Tibial nerve (tissue), 4 donors: ENCODE measurements at regions not wholly inside any gene's neighbourhood (a gene's known extent, or its start where the extent isn't known, plus 50 kb on each side); places are given as distances from the start of the nearest gene placed in this dataset.

Experiments used
- DNase-seq, 2 donors: peaks; one replicate each; pipeline ENCODE4 v3.0.0-alpha.2; 2019; ENCODE audit warnings: low spot score in 2 of 2
- H3K27ac ChIP-seq, 4 donors: fragments of 200-600 bp; sonication (generic) in 3 of 4; one replicate each; pipeline ENCODE4 v1.5.1; 2017 to 2019; ENCODE audit warnings: mild to moderate bottlenecking in 1 of 4
- H3K27me3 ChIP-seq, 2 donors: fragments of 200-600 bp; sonication (generic) in 1 of 2; one replicate each; pipeline versions ENCODE4 v1.5.1 to v1.6.0; 2017 to 2019
- H3K36me3 ChIP-seq, 3 donors: fragments of 200-600 bp; sonication (generic); one replicate each; pipeline ENCODE4 v1.5.1; 2018 to 2019
- H3K4me1 ChIP-seq, 4 donors: fragments of 200-600 bp; sonication (generic) in 3 of 4; one replicate each; pipeline ENCODE4 v1.5.1; 2017 to 2019
- H3K4me3 ChIP-seq, 4 donors: fragments of 200-600 bp; sonication (generic) in 3 of 4; one replicate each; pipeline ENCODE4 v1.5.1; 2017 to 2019; ENCODE audit warnings: mild to moderate bottlenecking in 1 of 4, moderate library complexity in 1 of 4
- H3K9me3 ChIP-seq, 4 donors: fragments of 200-600 bp; sonication (generic) in 3 of 4; one replicate each; pipeline ENCODE4 v1.5.1; 2017 to 2019
- EP300 ChIP-seq, 2 donors: sonication (generic); formaldehyde crosslinking; IDR thresholded peaks; one replicate each; pipeline ENCODE4 v1.6.1; 2017; ENCODE audit warnings: antibody characterized with exemption in 2 of 2, mild to moderate bottlenecking in 1 of 2
- POLR2A ChIP-seq, 2 donors: fragments of 450-650 bp; IDR thresholded peaks; one replicate each; pipeline ENCODE4 v1.6.1; 2017; ENCODE audit warnings: antibody characterized with exemption in 2 of 2, mild to moderate bottlenecking in 2 of 2, moderate library complexity in 2 of 2
- WGBS, 2 donors: methylation state at CpG; one replicate each; pipeline ENCODE4 v1.1.5; 2018; 5-methylcytosine and 5-hydroxymethylcytosine counted together
- TF ChIP-seq, protein P1 (sequence below), 5 experiments: fragments of 200-600 bp in 3 of 5; fragments of 450-650 bp in 2 of 5; sonication (generic) in 3 of 5; IDR thresholded peaks; one replicate each; pipeline ENCODE4 v1.5.1; 2016 to 2019; ENCODE audit warnings: antibody characterized with exemption in 5 of 5, mild to moderate bottlenecking in 3 of 5, moderate library complexity in 2 of 5

DNA sequence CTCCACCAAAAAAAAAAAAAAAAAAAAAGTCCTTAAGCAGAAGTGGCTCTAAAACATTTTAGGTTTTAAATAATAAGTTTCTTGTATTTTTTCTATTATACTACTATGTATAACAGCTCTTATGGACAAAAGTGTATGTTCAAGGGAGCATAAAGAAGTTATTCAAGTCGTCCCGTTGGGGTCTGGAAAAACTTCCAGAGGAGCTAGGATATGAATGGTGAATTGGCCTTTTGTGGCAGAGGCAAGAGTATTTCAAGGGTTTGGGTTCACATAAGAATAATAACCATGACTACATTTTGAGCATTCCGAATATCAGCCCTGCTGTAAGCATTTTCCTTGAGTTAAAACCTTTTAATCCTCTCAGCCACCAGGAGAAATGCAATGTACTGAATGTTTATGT, 50.6 kb upstream of the ARHGAP42 start:
- Histone ChIP-seq H3K27me3 (no peaks in the 10 kb centered on the region), H3K36me3 (no peaks in the 10 kb centered on the region), H3K4me1 (peaks cover 0 to 54% (median 7%) of the 10 kb centered on the region in 4 donors), H3K27ac (no peak overlapping the region), H3K9me3 (peaks cover 0 to 8% (median 3%) of the 10 kb centered on the region in 4 donors), H3K4me3 (no peak overlapping the region)
- 37 to 42% methylated on average over 3 of the region's 3 CpGs for WGBS, 2 donors
- no peak for DNase-seq
- TF ChIP-seq EP300 (IDR thresholded peaks at IDR 0.05) (no peak), POLR2A (IDR thresholded peaks at IDR 0.05) (no peak)
- TF ChIP-seq, protein P1, sequence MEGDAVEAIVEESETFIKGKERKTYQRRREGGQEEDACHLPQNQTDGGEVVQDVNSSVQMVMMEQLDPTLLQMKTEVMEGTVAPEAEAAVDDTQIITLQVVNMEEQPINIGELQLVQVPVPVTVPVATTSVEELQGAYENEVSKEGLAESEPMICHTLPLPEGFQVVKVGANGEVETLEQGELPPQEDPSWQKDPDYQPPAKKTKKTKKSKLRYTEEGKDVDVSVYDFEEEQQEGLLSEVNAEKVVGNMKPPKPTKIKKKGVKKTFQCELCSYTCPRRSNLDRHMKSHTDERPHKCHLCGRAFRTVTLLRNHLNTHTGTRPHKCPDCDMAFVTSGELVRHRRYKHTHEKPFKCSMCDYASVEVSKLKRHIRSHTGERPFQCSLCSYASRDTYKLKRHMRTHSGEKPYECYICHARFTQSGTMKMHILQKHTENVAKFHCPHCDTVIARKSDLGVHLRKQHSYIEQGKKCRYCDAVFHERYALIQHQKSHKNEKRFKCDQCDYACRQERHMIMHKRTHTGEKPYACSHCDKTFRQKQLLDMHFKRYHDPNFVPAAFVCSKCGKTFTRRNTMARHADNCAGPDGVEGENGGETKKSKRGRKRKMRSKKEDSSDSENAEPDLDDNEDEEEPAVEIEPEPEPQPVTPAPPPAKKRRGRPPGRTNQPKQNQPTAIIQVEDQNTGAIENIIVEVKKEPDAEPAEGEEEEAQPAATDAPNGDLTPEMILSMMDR (IDR thresholded peaks at IDR 0.05), result no peak
